H1 (cell line): ENCODE measurements at regions not wholly inside any gene's neighbourhood (a gene's known extent, or its start where the extent isn't known, plus 50 kb on each side); places are given as distances from the start of the nearest gene placed in this dataset.
"Not testable (repeated sequence)": the region's sequence is repeated elsewhere in the genome, so short reads cannot be mapped to it uniquely, and the experiment has no call there.

ENCODE experiments used
- CTCF ChIA-PET: fragments of 300-600 bp; sonication (Branson Sonifier 250); formaldehyde crosslinking; loops from one replicate; lab custom pipeline; 2021; ENCODE audit not compliant: partially characterized antibody; lab: Charles Lee
- POLR2A ChIA-PET: fragments of 300-600 bp; sonication (Branson Sonifier 250); formaldehyde crosslinking; loops from one replicate; lab custom pipeline; 2021; ENCODE audit warnings: inconsistent platforms; ENCODE audit not compliant: partially characterized antibody; lab: Charles Lee
- DNase-seq, 2 experiments: peaks; one replicate each; pipeline versions ENCODE4 v3.0.0 to v3.0.0-alpha.2; 2010 to 2022; ENCODE audit warnings: low spot score in 2 of 2, low read depth in 1 of 2, mixed read lengths in 1 of 2
- FAIRE-seq: peaks from 2 replicates; lab custom pipeline; 2011; peaks lifted over from hg19 to GRCh38; lab: Jason Lieb, UNC
- H2AFZ ChIP-seq: 2 replicates; pipeline ENCODE4 v1.8.1; 2012; ENCODE audit warnings: low read length, inconsistent platforms
- H2AK5ac ChIP-seq: 2 replicates; pipeline ENCODE4 v1.6.1; 2013; ENCODE audit warnings: low read depth, low read length
- H2BK120ac ChIP-seq: replicated peaks from 2 replicates; pipeline ENCODE3; 2013; ENCODE audit warnings: low read depth, low read length, inconsistent platforms
- H2BK12ac ChIP-seq: 2 replicates; pipeline ENCODE4 v1.6.1; 2013; ENCODE audit warnings: low read depth, low read length
- H2BK15ac ChIP-seq: 2 replicates; pipeline ENCODE4 v1.6.1; 2013; ENCODE audit warnings: low read length
- H2BK20ac ChIP-seq: 2 replicates; pipeline ENCODE4 v1.6.1; 2013; ENCODE audit warnings: low read length
- H2BK5ac ChIP-seq: 2 replicates; pipeline ENCODE4 v1.6.1; 2013; ENCODE audit warnings: low read depth, low read length
- H3K14ac ChIP-seq: 2 replicates; pipeline ENCODE4 v1.6.1; 2013; ENCODE audit warnings: inconsistent platforms; ENCODE audit not compliant: insufficient read length
- H3K18ac ChIP-seq: 2 replicates; pipeline ENCODE4 v1.6.1; 2013; ENCODE audit warnings: low read length; ENCODE audit errors: extremely low read depth
- H3K23ac ChIP-seq: 2 replicates; pipeline ENCODE4 v1.6.1; 2013; ENCODE audit warnings: inconsistent platforms; ENCODE audit not compliant: insufficient read length
- H3K23me2 ChIP-seq: 2 replicates; pipeline ENCODE4 v1.6.1; 2013; ENCODE audit warnings: low read depth, low read length
- H3K27ac ChIP-seq: 2 replicates; pipeline ENCODE4 v1.6.1; 2011; ENCODE audit warnings: low read depth, low read length, inconsistent platforms
- H3K27me3 ChIP-seq, 4 experiments: replicated peaks in 1 of 4; 1 replicate in 1 of 4; 2 replicates in 3 of 4; pipeline versions ENCODE4 v1.6.1 to v1.8.1; 2011 to 2013; ENCODE audit warnings: low read length in 3 of 4, mild to moderate bottlenecking in 3 of 4, inconsistent platforms in 2 of 4, mixed read lengths in 2 of 4, moderate library complexity in 1 of 4; ENCODE audit not compliant: control insufficient read depth in 3 of 4, insufficient read depth in 3 of 4; ENCODE audit errors: extremely low read depth in 1 of 4
- H3K36me3 ChIP-seq, 4 experiments: 2 replicates each; pipeline versions ENCODE4 v1.6.1 to v1.8.1; 2011 to 2013; ENCODE audit warnings: mild to moderate bottlenecking in 4 of 4, low read length in 3 of 4, moderate library complexity in 2 of 4, control low read depth in 1 of 4, inconsistent platforms in 1 of 4; ENCODE audit not compliant: insufficient read depth in 4 of 4, control insufficient read depth in 2 of 4
- H3K4ac ChIP-seq: replicated peaks from 2 replicates; pipeline ENCODE3; 2013; ENCODE audit warnings: low read length, low read depth, mixed read lengths, inconsistent platforms; ENCODE audit not compliant: insufficient read length
- H3K4me1 ChIP-seq, 4 experiments: replicated peaks in 1 of 4; 1 replicate in 1 of 4; 2 replicates in 3 of 4; pipeline versions ENCODE4 v1.6.1 to v1.8.1; 2011 to 2013; ENCODE audit warnings: low read length in 3 of 4, inconsistent platforms in 2 of 4, mixed read lengths in 1 of 4; ENCODE audit not compliant: insufficient read depth in 4 of 4, control insufficient read depth in 3 of 4
- H3K4me2 ChIP-seq, 2 experiments: 2 replicates each; pipeline versions ENCODE4 v1.6.1 to v1.8.1; 2011 to 2013; ENCODE audit warnings: low read depth in 2 of 2, low read length in 2 of 2, control low read depth in 1 of 2, inconsistent platforms in 1 of 2, mild to moderate bottlenecking in 1 of 2; ENCODE audit not compliant: insufficient read depth in 1 of 2
- H3K4me3 ChIP-seq, 4 experiments: fragments of 200-600, 300-600 bp in 1 of 4; sonication (generic), shearing (Covaris generic), sonication (Bioruptor Twin) in 1 of 4; 2 replicates each; pipeline versions ENCODE4 v1.5.1 to v1.8.1; 2011 to 2016; ENCODE audit warnings: low read length in 4 of 4, low read depth in 3 of 4, control low read depth in 2 of 4, inconsistent platforms in 2 of 4, mild to moderate bottlenecking in 2 of 4, mixed read lengths in 1 of 4, moderate library complexity in 1 of 4; ENCODE audit not compliant: insufficient read depth in 2 of 4; ENCODE audit errors: extremely low read depth in 1 of 4
- H3K56ac ChIP-seq: replicated peaks from 2 replicates; pipeline ENCODE3; 2013; ENCODE audit warnings: low read depth, mild to moderate bottlenecking, mixed read lengths, low read length, inconsistent platforms; ENCODE audit not compliant: insufficient read length
- H3K79me1 ChIP-seq: 2 replicates; pipeline ENCODE4 v1.6.1; 2013; ENCODE audit warnings: low read depth, low read length, control low read depth
- H3K79me2 ChIP-seq, 2 experiments: 2 replicates each; pipeline versions ENCODE4 v1.6.1 to v1.8.1; 2012 to 2013; ENCODE audit warnings: low read length in 2 of 2, mild to moderate bottlenecking in 2 of 2, inconsistent platforms in 1 of 2; ENCODE audit not compliant: insufficient read depth in 2 of 2, control insufficient read depth in 1 of 2
- H3K9ac ChIP-seq, 4 experiments: replicated peaks in 1 of 4; 1 replicate in 1 of 4; 2 replicates in 3 of 4; pipeline versions ENCODE4 v1.6.1 to v1.8.1; 2011 to 2013; ENCODE audit warnings: low read depth in 3 of 4, low read length in 3 of 4, control low read depth in 2 of 4, mild to moderate bottlenecking in 2 of 4, moderate library complexity in 2 of 4, inconsistent platforms in 1 of 4; ENCODE audit errors: extremely low read depth in 1 of 4
- H3K9me3 ChIP-seq, 2 experiments: 2 replicates each; pipeline versions ENCODE4 v1.6.1 to v1.8.1; 2012 to 2013; ENCODE audit warnings: mild to moderate bottlenecking in 2 of 2, moderate library complexity in 2 of 2, control low read depth in 1 of 2, inconsistent platforms in 1 of 2, low read depth in 1 of 2, low read length in 1 of 2, mixed read lengths in 1 of 2; ENCODE audit not compliant: insufficient read depth in 2 of 2
- H4K20me1 ChIP-seq, 2 experiments: replicated peaks in 1 of 2; 2 replicates each; pipeline versions ENCODE3 to v1.8.1; 2011 to 2013; ENCODE audit warnings: inconsistent platforms in 2 of 2, low read length in 2 of 2, mild to moderate bottlenecking in 1 of 2; ENCODE audit not compliant: insufficient read depth in 2 of 2, control insufficient read depth in 1 of 2
- H4K5ac ChIP-seq: 2 replicates; pipeline ENCODE4 v1.6.1; 2013; ENCODE audit warnings: low read length, low read depth, mixed read lengths, inconsistent platforms; ENCODE audit not compliant: insufficient read length
- H4K8ac ChIP-seq: 2 replicates; pipeline ENCODE4 v1.8.0; 2013; ENCODE audit warnings: mild to moderate bottlenecking, moderate library complexity, low read length, inconsistent platforms; ENCODE audit not compliant: insufficient read depth; ENCODE audit errors: extremely low read depth
- H4K91ac ChIP-seq: replicated peaks from 2 replicates; pipeline ENCODE3; 2013; ENCODE audit warnings: low read length, mixed read lengths, inconsistent platforms; ENCODE audit not compliant: insufficient read length
- WGBS, 2 experiments: shearing (Covaris generic) in 1 of 2; methylation state at CpG; one replicate each; pipeline versions ENCODE4 v1.1.6 to v1.1.7; 2013 to 2015; ENCODE audit warnings: low lambda C conversion rate in 2 of 2, mixed read lengths in 2 of 2, inconsistent platforms in 1 of 2, low coverage in 1 of 2, missing lambda C conversion rate in 1 of 2; ENCODE audit not compliant: insufficient replicate concordance in 2 of 2, insufficient coverage in 1 of 2, insufficient read length in 1 of 2; ENCODE audit errors: extremely low coverage in 1 of 2, missing lambda C conversion rate in 1 of 2; 5-methylcytosine and 5-hydroxymethylcytosine counted together

- POLR2A ChIA-PET, H3K4me3 ChIP-seq, H2BK120ac ChIP-seq, H3K4ac ChIP-seq, H3K4me2 ChIP-seq, H3K9me3 ChIP-seq, H3K9ac ChIP-seq, H3K14ac ChIP-seq, H3K23ac ChIP-seq, H4K91ac ChIP-seq, FAIRE-seq, H3K27ac ChIP-seq, H3K18ac ChIP-seq, H4K5ac ChIP-seq, H2BK20ac ChIP-seq, H3K79me1 ChIP-seq, H3K56ac ChIP-seq, H2AFZ ChIP-seq, DNase-seq, H2BK15ac ChIP-seq, H3K4me1 ChIP-seq, CTCF ChIA-PET, H4K20me1 ChIP-seq, H3K79me2 ChIP-seq, H4K8ac ChIP-seq, H2AK5ac ChIP-seq, H3K27me3 ChIP-seq, H3K36me3 ChIP-seq, H2BK5ac ChIP-seq, H2BK12ac ChIP-seq, H3K23me2 ChIP-seq: not testable (repeated sequence)
- 93% methylated on average over 3 of the region's 26 CpGs; no CpG with 5 or more reads in 1 of the 2 experiments for WGBS, 2 experiments
Observed at GRCh38 chrX:35221391-35221790, 278.8 kb downstream of the FAM47B start.
